PC-3 (cell line): ENCODE measurements at regions not wholly inside any gene's neighbourhood (a gene's known extent, or its start where the extent isn't known, plus 50 kb on each side); places are given as distances from the start of the nearest gene placed in this dataset.

ENCODE experiments used
- CTCF ChIP-seq: fragments of 300-600 bp; sonication (generic); conservative IDR thresholded peaks from 2 replicates; pipeline ENCODE4 v1.5.1; 2017; ENCODE audit warnings: antibody characterized with exemption, low read depth, mild to moderate bottlenecking, low read length
- EZH2 ChIP-seq: fragments of 300-600 bp; sonication (generic); IDR thresholded peaks from one replicate; pipeline ENCODE4 v1.6.1; 2017; ENCODE audit warnings: antibody characterized with exemption, mild to moderate bottlenecking, low read length; ENCODE audit not compliant: unreplicated experiment
- EZH2phosphoT487 ChIP-seq: fragments of 300-600 bp; sonication (generic); IDR thresholded peaks from 2 replicates; pipeline ENCODE4 v1.6.1; 2018; ENCODE audit warnings: mild to moderate bottlenecking, antibody characterized with exemption, low read length, borderline replicate concordance

DNA sequence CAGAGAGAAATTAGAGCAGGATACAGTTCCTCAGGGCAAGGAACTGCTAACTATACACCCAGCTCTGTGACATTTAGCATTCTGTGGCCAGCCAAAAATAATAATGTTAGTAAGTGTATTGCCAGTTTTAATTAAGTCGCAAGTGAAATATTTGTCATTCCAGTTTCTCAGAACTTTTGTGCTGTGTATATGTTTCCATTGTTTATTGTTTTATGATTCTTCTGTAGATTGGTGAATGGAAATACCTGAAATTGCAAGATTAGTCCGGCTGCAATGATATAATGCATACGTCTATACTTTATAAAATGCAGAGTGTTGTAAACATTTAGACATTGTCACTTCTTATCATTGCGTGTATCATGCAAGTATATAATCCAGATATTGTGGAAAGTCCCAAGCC is 351.3 kb upstream of the GRM7 start:
- no peak for TF ChIP-seq CTCF
- TF ChIP-seq EZH2 = no peak
- no peak for TF ChIP-seq EZH2phosphoT487
